HUDEP-2 (cell line): ENCODE measurements at regions not wholly inside any gene's neighbourhood (a gene's known extent, or its start where the extent isn't known, plus 50 kb on each side); places are given as distances from the start of the nearest gene placed in this dataset.

Experiments
- DNase-seq, 76 experiments: peaks; one replicate each; lab custom pipeline; 2025; ENCODE audit not compliant: unreplicated experiment in 76 of 76; lab: John Stamatoyannopoulos, UW

- no peak for DNase-seq
These were observed 397.8 kb downstream of the KIF16B start for GRCh38 chr20:16175322-16175961.

DNA sequence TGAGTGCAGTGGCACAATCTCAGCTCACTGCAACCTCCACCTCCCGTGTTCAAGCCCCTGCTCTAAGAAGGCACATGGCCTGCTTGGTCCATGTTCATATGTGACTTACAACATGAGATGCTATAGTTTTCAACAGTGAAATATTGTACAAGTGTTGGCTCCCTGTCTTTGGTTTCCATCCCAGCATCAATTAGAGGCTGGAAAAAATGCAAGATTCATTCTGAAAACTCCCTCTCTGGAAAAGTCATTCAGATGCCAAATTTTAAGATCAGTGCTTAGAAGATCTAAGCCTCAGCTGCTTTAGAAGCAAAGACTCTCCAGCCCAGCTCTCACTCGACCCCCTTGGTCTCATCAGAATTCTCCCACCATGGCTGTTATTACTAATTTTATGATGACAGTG, 398.9 kb downstream of the KIF16B start:
- no peak for DNase-seq

DNA sequence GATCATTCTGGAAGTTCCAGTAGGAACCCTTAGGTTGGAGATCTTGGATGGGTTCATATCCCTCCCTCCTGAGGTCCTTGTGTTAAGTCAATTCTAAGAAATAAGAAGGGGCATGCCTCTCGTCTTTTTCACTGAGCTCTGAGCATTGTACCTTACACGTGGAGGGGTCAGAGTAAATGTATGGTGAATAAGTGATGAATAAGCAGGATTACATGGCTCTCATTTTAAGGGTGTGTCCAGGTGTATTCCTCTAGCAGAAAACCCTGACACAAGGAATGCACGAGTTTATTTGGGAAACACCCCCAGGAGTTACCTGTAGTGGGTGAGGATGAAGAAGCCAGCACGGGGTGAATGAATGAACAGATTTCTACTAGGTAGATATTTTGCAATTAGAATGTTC, 400.2 kb downstream of the KIF16B start:
- DNase-seq, result no peak

GRCh38 chr20:16171180-16171579, 402.1 kb downstream of the KIF16B start:
- DNase-seq, result no peak

DNA sequence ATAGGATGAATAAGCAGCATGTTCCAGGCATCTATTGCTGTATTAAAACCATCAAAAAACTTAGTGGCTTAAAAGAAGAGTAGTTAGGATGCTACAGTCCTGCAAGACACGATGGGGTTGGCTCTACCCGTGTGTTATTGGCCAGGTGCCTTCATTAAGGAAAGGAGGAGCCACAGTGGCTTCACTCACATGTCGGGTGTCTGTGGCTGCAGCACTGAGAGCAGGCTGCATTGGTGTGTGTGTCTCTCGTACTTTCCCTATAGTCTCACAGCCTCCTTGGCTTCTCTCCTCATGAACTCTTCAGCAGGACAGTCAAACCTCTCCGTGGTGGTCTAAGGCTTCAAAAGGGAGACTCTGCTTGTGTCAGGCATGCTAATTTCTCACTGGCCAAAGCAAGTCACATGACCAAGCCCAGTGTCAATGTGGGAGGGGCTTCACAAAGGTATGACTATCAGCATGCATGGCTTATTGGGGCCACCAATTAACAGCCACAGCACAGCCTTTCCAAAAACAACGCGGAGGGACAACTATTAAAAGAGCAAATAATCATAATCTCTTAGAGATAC, 402.8 kb downstream of the KIF16B start:
- DNase-seq, result no peak

DNA sequence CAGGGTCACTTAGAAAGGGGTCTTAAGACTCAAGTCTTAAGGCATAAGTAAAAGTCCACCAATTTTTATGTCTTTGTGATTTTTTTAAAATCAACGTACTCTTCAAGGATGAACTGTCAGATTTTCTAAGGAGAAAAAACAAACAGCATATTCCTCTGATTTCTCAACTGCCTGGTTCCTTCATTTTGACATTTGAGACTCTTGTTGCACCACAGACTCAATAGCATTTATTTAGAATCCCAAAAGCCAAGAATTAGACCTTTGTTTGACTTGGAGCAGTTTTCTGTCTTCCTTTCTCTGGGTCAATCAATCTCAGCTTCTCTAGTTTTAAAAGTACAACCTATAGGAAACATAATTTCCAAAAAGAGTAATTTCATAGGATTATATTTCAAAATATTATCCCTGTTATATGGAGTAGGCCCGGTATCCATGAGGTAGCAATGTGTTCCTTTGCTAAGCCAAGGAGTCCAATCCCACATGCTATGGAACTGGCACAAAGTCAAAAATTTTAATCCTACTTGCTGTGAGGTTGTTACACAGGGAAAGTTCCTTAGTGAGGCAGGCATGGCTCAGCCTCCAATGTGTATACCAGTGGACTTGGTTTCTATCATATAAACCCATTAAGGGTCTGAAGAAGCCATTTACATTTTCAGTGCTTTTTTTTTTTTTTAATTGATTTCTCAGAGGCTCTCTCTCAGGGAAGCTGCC, 405.7 kb downstream of the KIF16B start:
- no peak for DNase-seq

DNA sequence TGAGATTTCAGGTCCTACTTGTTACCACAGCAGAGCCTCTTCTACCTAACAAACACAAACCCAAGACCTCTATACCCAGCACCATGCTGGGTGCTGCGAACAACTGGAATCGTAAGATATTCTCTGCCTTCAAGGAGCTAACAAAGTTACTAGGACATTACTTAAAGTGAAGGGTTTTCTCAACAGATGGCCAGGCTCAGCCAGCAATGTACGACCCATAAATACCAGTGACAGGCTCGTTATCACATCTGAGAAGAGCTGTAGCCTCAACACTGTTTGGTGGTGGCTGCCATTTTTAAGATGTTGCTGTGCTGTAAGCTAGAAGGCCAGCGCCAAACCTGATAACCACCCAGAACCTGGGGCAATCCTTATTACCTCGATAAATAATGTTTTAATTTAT, 406.5 kb downstream of the KIF16B start:
- DNase-seq, result no peak

DNA sequence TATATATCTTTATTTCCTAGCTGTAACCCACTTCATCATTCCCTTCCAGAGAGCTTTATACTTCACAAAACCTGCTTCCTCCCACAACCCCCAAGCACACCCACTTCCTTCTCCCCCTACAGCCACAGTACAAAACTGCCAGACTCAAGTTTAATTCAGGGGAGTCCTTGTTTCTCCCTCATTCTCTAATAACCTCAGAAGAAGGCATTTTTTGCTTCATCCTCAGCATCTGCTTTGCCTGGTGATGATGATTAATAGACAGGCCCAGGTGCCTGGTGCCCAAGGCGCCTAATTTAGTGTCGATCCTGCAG, 414.3 kb downstream of the KIF16B start:
- no peak for DNase-seq

DNA sequence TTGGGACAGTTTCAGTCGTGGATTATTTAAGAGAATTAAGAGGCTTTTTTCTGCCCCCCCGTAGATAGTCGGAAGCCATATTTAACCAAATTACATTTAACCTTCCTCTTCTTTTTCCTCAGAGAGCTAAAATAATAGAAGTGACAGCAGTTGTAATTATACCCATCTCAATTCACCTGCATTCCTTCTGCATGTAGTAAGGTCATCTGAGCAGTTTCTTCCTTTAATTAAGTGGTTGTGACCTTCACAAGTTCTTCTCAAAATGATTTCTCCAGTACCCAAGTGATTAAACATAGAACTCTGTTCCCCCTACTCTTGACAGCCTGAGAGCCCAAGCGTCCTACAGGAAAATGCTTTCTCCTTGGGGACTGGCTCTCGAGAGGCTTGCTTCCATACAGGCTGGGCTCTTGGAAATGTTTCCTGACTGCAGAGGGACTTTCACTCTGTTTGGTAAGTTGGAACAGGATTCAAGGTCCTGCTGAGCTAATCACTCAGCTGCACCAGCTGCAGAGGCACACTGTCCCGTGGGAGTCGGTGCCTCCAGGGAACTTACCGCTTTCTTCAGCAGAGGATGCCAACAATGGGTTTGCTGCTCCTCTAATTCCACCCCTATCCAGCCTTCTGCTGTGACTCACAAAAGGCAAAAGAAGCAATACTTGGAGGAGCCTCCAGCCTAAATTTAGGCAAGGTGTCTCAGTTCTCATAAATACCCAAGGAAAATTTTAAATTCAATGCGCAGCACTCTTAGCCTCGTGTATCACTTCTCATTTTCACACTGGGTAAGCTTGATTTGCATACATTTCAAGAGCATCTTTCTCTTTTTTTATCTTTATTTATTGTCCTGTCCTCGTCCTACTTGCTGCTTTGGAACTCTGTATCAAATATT, 414.9 kb downstream of the KIF16B start:
- DNase-seq, result no peak

DNA sequence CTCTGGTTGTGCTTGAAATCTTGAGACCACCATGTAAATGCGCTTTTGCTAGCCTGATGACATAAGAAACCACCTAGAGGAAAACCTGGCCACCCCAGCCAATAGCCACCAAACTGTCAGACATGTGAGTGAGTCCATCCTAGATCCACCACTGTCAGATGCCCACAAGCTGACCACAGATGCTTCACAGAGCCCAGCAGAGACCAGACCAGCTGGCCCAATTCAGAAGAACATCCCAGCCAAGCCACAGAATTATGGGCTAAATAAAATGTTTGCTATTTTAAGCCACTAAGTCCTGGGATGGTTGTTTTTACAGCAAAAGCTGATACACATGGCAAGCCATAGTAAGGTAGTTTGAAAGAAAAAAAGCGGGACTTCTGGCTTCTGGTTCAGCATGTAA, 425.3 kb downstream of the KIF16B start:
- no peak for DNase-seq

GRCh38 chr20:16147216-16147615, 426.0 kb downstream of the KIF16B start:
- DNase-seq, result no peak

- DNase-seq, result no peak
These were observed 427.3 kb downstream of the KIF16B start for GRCh38 chr20:16145919-16146318.

- DNase-seq, result no peak
These were observed 429.7 kb downstream of the KIF16B start for GRCh38 chr20:16143596-16143995.

DNA sequence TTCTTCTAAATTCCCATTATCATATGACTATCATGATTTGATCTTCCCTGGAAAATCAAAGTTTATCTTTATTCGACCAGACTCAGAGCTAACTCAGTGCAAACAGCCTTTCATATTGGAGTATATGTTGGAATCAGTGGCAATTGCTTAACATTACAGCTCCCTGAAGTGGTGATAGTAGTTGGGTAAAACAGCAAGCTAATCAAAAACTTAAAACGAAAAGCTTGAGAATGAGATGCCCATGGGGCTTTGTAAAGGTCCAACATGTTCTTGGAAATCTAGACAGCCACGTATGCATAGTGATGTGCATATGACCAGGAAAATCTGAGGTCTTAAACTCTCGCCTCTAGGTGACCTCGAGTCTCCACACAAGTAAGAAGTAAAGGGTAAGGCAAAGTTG, 437.6 kb downstream of the KIF16B start:
- no peak for DNase-seq

DNA sequence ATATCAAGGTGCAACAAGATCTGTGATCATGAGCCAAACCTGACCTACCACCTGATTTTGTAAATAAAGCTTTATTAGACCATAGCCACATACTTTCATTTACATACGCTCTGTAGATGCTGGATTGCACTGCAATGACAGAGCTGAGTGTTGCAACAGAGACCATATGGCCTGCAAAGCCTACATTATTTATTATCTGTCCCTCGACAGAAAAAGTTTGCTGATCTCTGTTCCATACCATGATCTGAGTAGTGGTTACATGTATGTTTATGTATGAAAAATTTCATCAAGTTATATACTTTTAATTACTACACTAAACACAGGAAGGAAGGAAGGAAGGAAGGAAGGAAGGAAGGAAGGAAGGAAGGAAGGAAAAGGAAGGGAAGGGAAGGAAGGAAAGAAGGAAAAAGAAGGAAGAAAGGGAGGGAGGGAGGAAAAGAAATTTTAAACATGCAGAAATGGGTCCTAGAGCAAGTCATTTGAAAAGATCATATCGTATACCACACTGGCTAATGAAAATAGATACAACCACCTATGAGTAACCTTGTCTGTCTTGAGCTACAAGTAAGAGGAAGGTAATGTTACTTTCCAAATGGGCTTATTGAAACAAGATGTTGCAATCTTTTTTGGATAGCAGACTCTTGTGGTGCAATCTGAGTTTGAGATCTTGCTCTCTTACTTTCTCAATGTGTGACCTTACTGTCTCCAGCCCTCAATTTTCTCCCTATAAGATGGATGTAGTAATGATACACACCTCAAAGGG, 441.0 kb downstream of the KIF16B start:
- no peak for DNase-seq

DNA sequence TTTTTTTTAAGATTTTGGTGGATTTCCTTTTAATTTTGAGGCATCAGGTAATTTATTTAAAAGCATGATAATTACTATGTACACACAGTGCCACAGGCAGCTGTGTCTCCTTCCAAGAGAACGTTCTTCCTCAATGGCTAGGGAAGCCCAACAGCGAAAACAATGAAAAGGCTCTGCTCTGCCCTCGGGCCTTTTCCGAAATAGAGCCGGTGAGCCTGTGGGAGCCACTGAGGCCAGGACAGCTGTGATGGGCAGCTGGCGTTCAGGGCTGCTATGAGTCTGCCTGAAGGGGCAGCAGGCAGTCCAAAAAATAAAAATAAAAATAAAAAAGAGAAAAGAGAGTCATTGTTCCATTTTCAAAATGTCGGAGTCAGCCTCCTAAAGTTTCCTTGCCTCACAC, 443.8 kb downstream of the KIF16B start:
- DNase-seq, result no peak

DNA sequence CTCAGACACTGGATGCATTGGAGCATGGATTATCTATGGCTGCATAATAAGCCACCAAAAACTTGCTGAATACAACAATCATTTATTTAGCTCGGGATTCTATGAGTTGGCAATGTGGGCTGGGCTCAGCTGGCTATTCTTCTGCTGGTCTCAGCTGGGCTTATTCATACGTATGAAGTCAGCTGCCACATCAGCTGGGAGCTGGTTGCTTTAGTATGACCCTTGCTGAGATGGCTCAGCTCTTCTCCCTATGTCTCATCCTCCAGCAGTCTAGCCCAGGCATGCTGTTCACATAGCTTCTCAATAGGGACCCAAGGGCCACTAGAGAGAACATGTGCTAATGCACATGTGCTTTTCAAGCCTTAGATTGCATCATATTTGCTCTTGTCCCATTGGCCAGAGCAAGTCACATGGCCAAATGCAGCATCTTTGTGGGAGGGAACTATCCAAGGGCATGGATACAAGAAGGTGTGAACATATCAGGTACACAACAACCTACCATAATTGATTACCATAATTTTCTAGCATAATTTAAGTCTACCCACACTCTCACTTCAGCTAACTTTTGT, 444.6 kb downstream of the KIF16B start:
- DNase-seq, result no peak

DNA sequence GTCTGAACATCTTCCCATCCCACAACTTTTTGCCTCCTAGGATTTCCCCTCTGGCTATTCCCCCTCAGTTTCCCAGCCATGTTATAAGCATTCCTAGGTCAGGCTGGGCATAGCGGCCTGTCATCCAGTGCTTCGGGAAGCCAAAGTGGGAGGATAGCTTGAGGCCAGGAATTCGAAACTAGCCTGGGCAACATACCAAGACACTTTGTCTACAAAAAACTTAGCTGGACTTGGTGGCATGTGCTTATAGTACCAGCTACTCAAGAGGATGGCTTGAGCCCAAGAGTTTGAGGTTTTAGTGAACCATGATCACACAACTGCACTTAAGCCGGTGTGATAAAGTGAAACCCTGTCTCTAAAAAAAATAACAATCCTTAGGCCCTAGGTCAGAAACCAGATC, 447.4 kb downstream of the KIF16B start:
- DNase-seq, result no peak

DNA sequence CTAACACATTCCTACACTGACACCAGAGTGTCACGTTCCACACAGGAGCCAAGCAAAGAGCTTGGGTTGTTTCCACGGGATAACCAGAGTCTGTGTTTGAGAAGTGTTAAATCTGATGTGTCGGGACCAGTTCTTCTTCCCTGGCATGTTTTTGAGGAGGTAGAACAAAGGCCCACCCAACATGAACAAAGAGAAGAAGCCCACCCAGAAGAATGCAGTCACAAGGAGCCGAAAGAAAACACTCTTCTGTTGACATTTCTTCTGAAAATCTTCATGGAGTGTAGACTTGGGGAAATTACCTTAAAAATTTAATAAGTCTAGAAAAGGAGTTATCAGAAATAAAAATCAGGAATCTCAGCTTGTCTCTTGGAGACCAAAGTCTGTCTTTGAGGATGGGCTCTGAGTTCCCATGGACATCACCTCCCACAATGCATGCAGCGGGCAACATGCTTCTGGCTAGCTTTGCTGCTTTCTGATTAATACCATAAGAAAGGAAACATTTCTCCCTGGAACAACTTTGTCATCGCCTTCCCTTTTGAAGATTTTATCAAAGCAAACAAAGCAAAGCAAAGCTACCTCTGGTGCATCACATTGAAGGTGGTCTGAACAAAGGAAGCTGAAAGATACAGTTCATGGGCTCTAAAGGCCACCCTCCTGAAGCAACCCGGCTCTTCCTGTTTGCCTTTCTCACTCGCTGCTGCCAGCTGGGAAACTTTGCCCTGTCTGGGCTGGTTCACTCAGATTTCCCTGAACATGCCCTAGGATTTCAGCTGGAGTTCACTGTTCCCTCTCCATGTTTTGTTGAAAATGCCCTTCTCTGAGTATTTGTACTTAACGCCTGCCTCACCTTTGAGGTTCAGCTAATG, 448.1 kb downstream of the KIF16B start:
- DNase-seq, result no peak

GRCh38 chr20:16124491-16124890, 448.8 kb downstream of the KIF16B start:
- DNase-seq, result no peak
